IMR-90 (cell line): ENCODE measurements at regions not wholly inside any gene's neighbourhood (a gene's known extent, or its start where the extent isn't known, plus 50 kb on each side); places are given as distances from the start of the nearest gene placed in this dataset.

ENCODE experiments used
- ATAC-seq: fragments of 200-7000 bp; cut with Tn5 transposase; 2 replicates; pipeline ENCODE4 v1.9.1; 2020; ENCODE audit warnings: low read depth, mild to moderate bottlenecking, moderate library complexity
- BruUV-seq: library from RNA; stranded (reverse); fragments of 400-500 nt; replicated peaks from 2 replicates; lab custom pipeline; 2021; lab: Mats Ljungman, UMichigan
- CTCF ChIA-PET: fragments of 300-600 bp; formaldehyde crosslinking; extraction: SDS; loops from one replicate; lab custom pipeline; 2021; ENCODE audit warnings: antibody characterized with exemption; lab: Yijun Ruan, JAX
- POLR2A ChIA-PET: fragments of 300-600 bp; sonication (Branson Sonifier 250); formaldehyde crosslinking; loops from one replicate; lab custom pipeline; 2022; ENCODE audit warnings: antibody characterized with exemption; ENCODE audit not compliant: unreplicated experiment; lab: Charles Lee
- DNase-seq: peaks from one replicate; pipeline ENCODE4 v3.0.0; 2013
- H2AFZ ChIP-seq: replicated peaks from 2 replicates; pipeline ENCODE3; 2013; ENCODE audit warnings: low read length, mild to moderate bottlenecking; ENCODE audit not compliant: poor library complexity
- H2AK5ac ChIP-seq: 2 replicates; pipeline ENCODE4 v1.6.1; 2013; ENCODE audit warnings: low read depth, low read length, inconsistent platforms
- H2AK9ac ChIP-seq: replicated peaks from 2 replicates; pipeline ENCODE3; 2013; ENCODE audit warnings: mild to moderate bottlenecking, low read depth, low read length, moderate library complexity; ENCODE audit not compliant: poor library complexity
- H2BK120ac ChIP-seq: 2 replicates; pipeline ENCODE4 v1.6.1; 2013; ENCODE audit warnings: low read depth, low read length, inconsistent platforms
- H2BK15ac ChIP-seq: 3 replicates; pipeline ENCODE4 v1.6.1; 2013; ENCODE audit warnings: low read depth, low read length, inconsistent platforms
- H2BK20ac ChIP-seq: 2 replicates; pipeline ENCODE4 v1.6.1; 2013; ENCODE audit warnings: low read depth, mild to moderate bottlenecking, inconsistent platforms, low read length, moderate library complexity
- H2BK5ac ChIP-seq: 2 replicates; pipeline ENCODE4 v1.6.1; 2013; ENCODE audit warnings: mild to moderate bottlenecking, low read depth, low read length, inconsistent platforms; ENCODE audit not compliant: poor library complexity, severe bottlenecking
- H3K14ac ChIP-seq: replicated peaks from 2 replicates; pipeline ENCODE4 v1.6.1; 2013; ENCODE audit warnings: low read depth, low read length, inconsistent platforms
- H3K18ac ChIP-seq: 2 replicates; pipeline ENCODE4 v1.6.1; 2013; ENCODE audit warnings: low read depth, low read length, control low read depth
- H3K23ac ChIP-seq: 2 replicates; pipeline ENCODE4 v1.6.1; 2013; ENCODE audit warnings: low read depth, low read length, inconsistent platforms
- H3K27ac ChIP-seq: 2 replicates; pipeline ENCODE4 v1.5.1; 2013; ENCODE audit warnings: mild to moderate bottlenecking, control low read depth, low read length; ENCODE audit not compliant: insufficient read depth
- H3K27me3 ChIP-seq: 2 replicates; pipeline ENCODE4 v1.6.1; 2013; ENCODE audit warnings: low read length; ENCODE audit not compliant: control insufficient read depth, insufficient read depth
- H3K36me3 ChIP-seq: 2 replicates; pipeline ENCODE4 v1.6.1; 2013; ENCODE audit warnings: low read length, mixed read lengths; ENCODE audit not compliant: control insufficient read depth, insufficient read depth
- H3K4ac ChIP-seq: 2 replicates; pipeline ENCODE4 v1.6.1; 2013; ENCODE audit warnings: low read depth, low read length, inconsistent platforms
- H3K4me1 ChIP-seq: 2 replicates; pipeline ENCODE4 v1.6.1; 2013; ENCODE audit warnings: low read length, mixed read lengths; ENCODE audit not compliant: control insufficient read depth, insufficient read depth
- H3K4me2 ChIP-seq: 2 replicates; pipeline ENCODE4 v1.6.1; 2013; ENCODE audit warnings: low read depth, mild to moderate bottlenecking, control low read depth, low read length, moderate library complexity
- H3K4me3 ChIP-seq: 2 replicates; pipeline ENCODE4 v1.5.1; 2013; ENCODE audit warnings: low read depth, mild to moderate bottlenecking, control low read depth, low read length, moderate library complexity; ENCODE audit not compliant: insufficient read depth
- H3K56ac ChIP-seq: 2 replicates; pipeline ENCODE4 v1.6.1; 2013; ENCODE audit warnings: low read length, inconsistent platforms; ENCODE audit not compliant: insufficient read depth; ENCODE audit errors: extremely low read depth
- H3K79me1 ChIP-seq, 2 experiments: 2 replicates each; pipeline ENCODE4 v1.6.1; 2013; ENCODE audit warnings: low read length in 2 of 2, inconsistent platforms in 1 of 2, low read depth in 1 of 2
- H3K9ac ChIP-seq: 2 replicates; pipeline ENCODE4 v1.6.1; 2013; ENCODE audit warnings: low read depth, low read length, control low read depth
- H3K9me1 ChIP-seq: 2 replicates; pipeline ENCODE4 v1.6.1; 2013; ENCODE audit warnings: low read length, inconsistent platforms; ENCODE audit not compliant: insufficient read depth
- H3K9me3 ChIP-seq: 2 replicates; pipeline ENCODE4 v1.6.1; 2013; ENCODE audit warnings: low read length; ENCODE audit not compliant: control insufficient read depth, insufficient read depth
- H4K20me1 ChIP-seq: 2 replicates; pipeline ENCODE4 v1.6.1; 2013; ENCODE audit warnings: low read length, inconsistent platforms; ENCODE audit not compliant: insufficient read depth
- H4K5ac ChIP-seq: 2 replicates; pipeline ENCODE4 v1.6.1; 2013; ENCODE audit warnings: mild to moderate bottlenecking, low read depth, low read length, control low read depth
- H4K8ac ChIP-seq, 2 experiments: 2 replicates each; pipeline ENCODE4 v1.6.1; 2013; ENCODE audit warnings: low read depth in 2 of 2, low read length in 2 of 2, control low read depth in 1 of 2, inconsistent platforms in 1 of 2
- H4K91ac ChIP-seq: 2 replicates; pipeline ENCODE4 v1.6.1; 2013; ENCODE audit warnings: low read depth, low read length, inconsistent platforms; ENCODE audit not compliant: insufficient read depth
- BHLHE40 ChIP-seq: fragments of 150-350 bp; IDR thresholded peaks from 2 replicates; pipeline ENCODE4 v1.6.1; 2016; ENCODE audit warnings: mild to moderate bottlenecking, low read depth, low read length
- CEBPB ChIP-seq: IDR thresholded peaks from 2 replicates; pipeline ENCODE4 v1.6.1; 2012; ENCODE audit warnings: low read depth, low read length, improper control_type of control experiment
- CHD1 ChIP-seq: IDR thresholded peaks from 2 replicates; pipeline ENCODE4 v1.6.1; 2012; ENCODE audit warnings: low read depth, low read length, improper control_type of control experiment
- FOS ChIP-seq: fragments of 150-350 bp; IDR thresholded peaks from 2 replicates; pipeline ENCODE4 v1.6.1; 2016; ENCODE audit warnings: low read depth, low read length
- MAFK ChIP-seq: IDR thresholded peaks from 2 replicates; pipeline ENCODE4 v1.6.1; 2012; ENCODE audit warnings: low read depth, low read length, improper control_type of control experiment
- MAZ ChIP-seq: IDR thresholded peaks from 2 replicates; pipeline ENCODE4 v1.6.1; 2012; ENCODE audit warnings: low read depth, mild to moderate bottlenecking, low read length, improper control_type of control experiment, moderate library complexity, borderline replicate concordance
- NFE2L2 ChIP-seq: fragments of 150-350 bp; IDR thresholded peaks from 2 replicates; pipeline ENCODE4 v1.6.1; 2016; ENCODE audit warnings: low read depth, mild to moderate bottlenecking, low read length
- POLR2A ChIP-seq: IDR thresholded peaks from 2 replicates; pipeline ENCODE4 v1.6.1; 2012; ENCODE audit warnings: mild to moderate bottlenecking, low read depth, low read length
- RAD21 ChIP-seq: IDR thresholded peaks from 2 replicates; pipeline ENCODE4 v1.6.1; 2012; ENCODE audit warnings: low read length, improper control_type of control experiment
- RCOR1 ChIP-seq: IDR thresholded peaks from 2 replicates; pipeline ENCODE4 v1.6.1; 2012; ENCODE audit warnings: mild to moderate bottlenecking, low read length, improper control_type of control experiment; ENCODE audit not compliant: insufficient replicate concordance
- RFX5 ChIP-seq: IDR thresholded peaks from 2 replicates; pipeline ENCODE4 v1.8.0; 2012; ENCODE audit warnings: low read depth, mild to moderate bottlenecking, low read length, moderate library complexity
- SMC3 ChIP-seq: fragments of 150-350 bp; IDR thresholded peaks from 2 replicates; pipeline ENCODE4 v1.6.1; 2016; ENCODE audit warnings: low read depth, mild to moderate bottlenecking, antibody characterized with exemption, low read length, moderate library complexity
- WGBS, 2 experiments: methylation state at CpG; one replicate each; pipeline versions ENCODE4 v1.1.5 to v1.1.7; 2013; ENCODE audit warnings: missing lambda C conversion rate in 2 of 2; ENCODE audit not compliant: insufficient read length in 1 of 2; ENCODE audit errors: extremely low coverage in 2 of 2; 5-methylcytosine and 5-hydroxymethylcytosine counted together
- dilution Hi-C: fragments of 300-500 bp; cut with HindIII; formaldehyde crosslinking; loops from one replicate; pipeline ENCODE4 v1.14.3; 2018; ENCODE audit warnings: low sequenced_read_pairs; ENCODE audit not compliant: unreplicated experiment
- in situ Hi-C: fragments of 300-500 bp; cut with MboI; formaldehyde crosslinking; loops from 3 replicates; pipeline ENCODE4 v1.14.3; 2019; ENCODE audit warnings: low sequenced_read_pairs, inconsistent platforms, mixed read lengths
- intact Hi-C: fragments of 100-400 bp; cut with micrococcal nuclease; formaldehyde crosslinking; loops from 2 replicates; pipeline ENCODE4 v1.10.0; 2022
- TF ChIP-seq, protein P1 (sequence below): fragments of 150-350 bp; IDR thresholded peaks from 2 replicates; pipeline ENCODE4 v1.6.1; 2016; ENCODE audit warnings: low read depth, mild to moderate bottlenecking, low read length, moderate library complexity, borderline replicate concordance
- TF ChIP-seq, protein P2 (sequence below): fragments of 150-350 bp; IDR thresholded peaks from 2 replicates; pipeline ENCODE4 v1.6.1; 2017; ENCODE audit warnings: mild to moderate bottlenecking, antibody characterized with exemption, low read length, low read depth
- TF ChIP-seq, protein P3 (sequence below): conservative IDR thresholded peaks from 2 replicates; pipeline ENCODE4 v1.5.1; 2012; ENCODE audit warnings: mild to moderate bottlenecking, low read depth, low read length, improper control_type of control experiment

DNA sequence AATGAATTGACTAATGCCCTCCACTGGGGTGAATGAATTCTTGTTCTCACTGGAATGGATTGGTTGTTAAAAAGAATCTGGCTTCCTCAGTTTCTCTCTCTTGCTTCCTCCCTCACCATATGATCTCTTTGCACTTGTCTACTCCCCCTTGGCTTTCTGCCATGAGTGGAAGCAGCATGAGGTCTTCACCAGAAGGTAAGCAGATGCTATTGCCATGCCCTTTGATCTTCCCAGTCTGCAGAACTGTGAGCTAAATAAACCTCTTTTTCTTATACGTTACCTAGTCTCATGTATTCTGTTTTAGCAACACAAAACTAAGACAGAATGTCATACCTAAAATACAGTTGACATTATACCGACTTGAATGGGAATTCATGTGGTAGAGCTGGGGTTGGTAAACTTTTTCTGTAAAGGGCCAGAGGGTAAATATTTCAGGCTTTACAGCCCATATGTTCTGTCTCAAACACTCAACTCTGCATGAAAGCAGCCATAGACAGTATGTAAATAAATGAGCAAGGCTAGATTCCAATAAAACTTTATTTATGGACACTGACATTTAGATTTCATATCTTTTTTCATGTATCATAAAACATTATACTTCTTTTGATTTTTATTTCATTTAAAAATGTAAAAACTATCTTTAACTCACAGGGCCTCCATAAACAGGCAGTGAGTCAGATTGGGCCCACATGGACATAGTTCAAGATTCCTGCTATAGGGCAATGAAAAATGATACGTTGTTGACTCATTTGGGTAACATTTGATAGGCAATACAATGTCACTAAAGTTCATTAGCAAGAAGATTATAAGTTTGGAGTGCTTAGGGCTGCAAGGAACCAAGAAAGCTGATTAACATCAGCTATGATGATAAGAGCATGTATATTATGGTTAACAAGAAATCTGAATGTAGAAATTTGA is 79.4 kb upstream of the TLE4 start:
- dilution Hi-C loops (no loop called here), in situ Hi-C loops (no loop called here), intact Hi-C loops (no loop called here)
- no peak overlapping the region for H2BK5ac ChIP-seq
- no peak overlapping the region for H2AFZ ChIP-seq
- no peak overlapping the region for H4K8ac ChIP-seq
- no peak overlapping the region for H3K18ac ChIP-seq
- no peak overlapping the region for H3K14ac ChIP-seq
- H3K27me3 ChIP-seq: no peaks in the 10 kb centered on the region
- no peak overlapping the region for H4K91ac ChIP-seq
- H3K9me1 ChIP-seq: no peaks in the 10 kb centered on the region
- H3K27ac ChIP-seq: no peak overlapping the region
- H3K9me3 ChIP-seq: peaks cover 4% of the 10 kb centered on the region; the same call in 1 of the 2 replicates
- H3K23ac ChIP-seq: no peak overlapping the region
- no peaks in the 10 kb centered on the region for H3K79me1 ChIP-seq
- DNase-seq (peak; percentile 22), ATAC-seq (no peak)
- BruUV-seq: no TSS peak
- H3K4me3 ChIP-seq: no peak overlapping the region
- H3K4me1 ChIP-seq: no peaks in the 10 kb centered on the region; the same call in 1 of the 2 replicates
- no peak overlapping the region for H2AK9ac ChIP-seq
- H3K9ac ChIP-seq: no peak overlapping the region
- CTCF ChIA-PET: no interaction called here
- no peak overlapping the region for H2BK120ac ChIP-seq
- H3K4ac ChIP-seq: no peak overlapping the region
- H3K56ac ChIP-seq: no peak overlapping the region
- 57% methylated on average over 1 of the region's 3 CpGs; no CpG with 5 or more reads in 1 of the 2 experiments for WGBS, 2 experiments
- no peak overlapping the region for H2BK15ac ChIP-seq
- H3K4me2 ChIP-seq: no peak overlapping the region
- no peaks in the 10 kb centered on the region for H3K36me3 ChIP-seq
- POLR2A ChIA-PET: no interaction called here
- H2BK20ac ChIP-seq: no peak overlapping the region
- H4K20me1 ChIP-seq: no peaks in the 10 kb centered on the region
- H2AK5ac ChIP-seq: no peak overlapping the region; the same call in 1 of the 2 replicates
- no peak overlapping the region for H4K5ac ChIP-seq
- TF ChIP-seq CEBPB: no peak
- TF ChIP-seq NFE2L2: no peak
- no peak for TF ChIP-seq MAZ
- no peak for TF ChIP-seq MAFK
- no peak for TF ChIP-seq RAD21
- no peak for TF ChIP-seq BHLHE40
- TF ChIP-seq, protein P1, sequence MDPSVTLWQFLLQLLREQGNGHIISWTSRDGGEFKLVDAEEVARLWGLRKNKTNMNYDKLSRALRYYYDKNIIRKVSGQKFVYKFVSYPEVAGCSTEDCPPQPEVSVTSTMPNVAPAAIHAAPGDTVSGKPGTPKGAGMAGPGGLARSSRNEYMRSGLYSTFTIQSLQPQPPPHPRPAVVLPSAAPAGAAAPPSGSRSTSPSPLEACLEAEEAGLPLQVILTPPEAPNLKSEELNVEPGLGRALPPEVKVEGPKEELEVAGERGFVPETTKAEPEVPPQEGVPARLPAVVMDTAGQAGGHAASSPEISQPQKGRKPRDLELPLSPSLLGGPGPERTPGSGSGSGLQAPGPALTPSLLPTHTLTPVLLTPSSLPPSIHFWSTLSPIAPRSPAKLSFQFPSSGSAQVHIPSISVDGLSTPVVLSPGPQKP: no peak
- TF ChIP-seq RFX5: no peak
- TF ChIP-seq FOS: no peak
- no peak for TF ChIP-seq SMC3
- no peak for TF ChIP-seq POLR2A
- TF ChIP-seq CHD1: no peak
- no peak for TF ChIP-seq RCOR1
- TF ChIP-seq, protein P2, sequence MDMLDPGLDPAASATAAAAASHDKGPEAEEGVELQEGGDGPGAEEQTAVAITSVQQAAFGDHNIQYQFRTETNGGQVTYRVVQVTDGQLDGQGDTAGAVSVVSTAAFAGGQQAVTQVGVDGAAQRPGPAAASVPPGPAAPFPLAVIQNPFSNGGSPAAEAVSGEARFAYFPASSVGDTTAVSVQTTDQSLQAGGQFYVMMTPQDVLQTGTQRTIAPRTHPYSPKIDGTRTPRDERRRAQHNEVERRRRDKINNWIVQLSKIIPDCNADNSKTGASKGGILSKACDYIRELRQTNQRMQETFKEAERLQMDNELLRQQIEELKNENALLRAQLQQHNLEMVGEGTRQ: no peak
- TF ChIP-seq, protein P3, sequence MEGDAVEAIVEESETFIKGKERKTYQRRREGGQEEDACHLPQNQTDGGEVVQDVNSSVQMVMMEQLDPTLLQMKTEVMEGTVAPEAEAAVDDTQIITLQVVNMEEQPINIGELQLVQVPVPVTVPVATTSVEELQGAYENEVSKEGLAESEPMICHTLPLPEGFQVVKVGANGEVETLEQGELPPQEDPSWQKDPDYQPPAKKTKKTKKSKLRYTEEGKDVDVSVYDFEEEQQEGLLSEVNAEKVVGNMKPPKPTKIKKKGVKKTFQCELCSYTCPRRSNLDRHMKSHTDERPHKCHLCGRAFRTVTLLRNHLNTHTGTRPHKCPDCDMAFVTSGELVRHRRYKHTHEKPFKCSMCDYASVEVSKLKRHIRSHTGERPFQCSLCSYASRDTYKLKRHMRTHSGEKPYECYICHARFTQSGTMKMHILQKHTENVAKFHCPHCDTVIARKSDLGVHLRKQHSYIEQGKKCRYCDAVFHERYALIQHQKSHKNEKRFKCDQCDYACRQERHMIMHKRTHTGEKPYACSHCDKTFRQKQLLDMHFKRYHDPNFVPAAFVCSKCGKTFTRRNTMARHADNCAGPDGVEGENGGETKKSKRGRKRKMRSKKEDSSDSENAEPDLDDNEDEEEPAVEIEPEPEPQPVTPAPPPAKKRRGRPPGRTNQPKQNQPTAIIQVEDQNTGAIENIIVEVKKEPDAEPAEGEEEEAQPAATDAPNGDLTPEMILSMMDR: no peak
